ENCODE measurements at regions not wholly inside any gene's neighbourhood (a gene's known extent, or its start where the extent isn't known, plus 50 kb on each side); places are given as distances from the start of the nearest gene placed in this dataset.

- TF ChIP-seq CTCF (IDR thresholded peaks at IDR 0.05), result no peak
- TF ChIP-seq EZH2 (IDR thresholded peaks at IDR 0.05; ENCODE audit: borderline replicate concordance, insufficient read depth, low read depth, low read length, poor library complexity, severe bottlenecking), result no peak
Measured at GRCh38 chr5:121675924-121676323, 175.8 kb upstream of the FTMT start.

Data from B cell (primary cell).